RWPE1 (cell line): ENCODE measurements at regions not wholly inside any gene's neighbourhood (a gene's known extent, or its start where the extent isn't known, plus 50 kb on each side); places are given as distances from the start of the nearest gene placed in this dataset.

Source experiments
- CTCF ChIA-PET: fragments of 350-600 bp; sonication (Branson Sonifier 250); formaldehyde crosslinking; extraction: SDS; loops from one replicate; lab custom pipeline; 2021; lab: Yijun Ruan, JAX
- POLR2A ChIA-PET: fragments of 400-600 bp; formaldehyde crosslinking; extraction: SDS; loops from one replicate; lab custom pipeline; 2020; ENCODE audit warnings: antibody characterized with exemption; ENCODE audit not compliant: low non-redundant PET; lab: Yijun Ruan, JAX
- DNase-seq: peaks from one replicate; pipeline ENCODE4 v3.0.0; 2012; ENCODE audit warnings: low spot score
- H3K27ac ChIP-seq: fragments of 450-650 bp; 2 replicates; pipeline ENCODE4 v1.5.1; 2017
- TF ChIP-seq, protein P1 (sequence below): fragments of 450-650 bp; conservative IDR thresholded peaks from 2 replicates; pipeline ENCODE4 v1.5.1; 2017; ENCODE audit warnings: low read depth, mild to moderate bottlenecking

GRCh38 chr1:101550581-101550980 is 313.8 kb downstream of the S1PR1 start:
- H3K27ac ChIP-seq: no peak overlapping the region
- CTCF ChIA-PET: interaction anchor here (0.7 kb wide), 1 partner anchor 8 kb away, joined by 3 read pairs; no protein-coding TSS in a partner anchor
- POLR2A ChIA-PET: no interaction called here
- TF ChIP-seq, protein P1, sequence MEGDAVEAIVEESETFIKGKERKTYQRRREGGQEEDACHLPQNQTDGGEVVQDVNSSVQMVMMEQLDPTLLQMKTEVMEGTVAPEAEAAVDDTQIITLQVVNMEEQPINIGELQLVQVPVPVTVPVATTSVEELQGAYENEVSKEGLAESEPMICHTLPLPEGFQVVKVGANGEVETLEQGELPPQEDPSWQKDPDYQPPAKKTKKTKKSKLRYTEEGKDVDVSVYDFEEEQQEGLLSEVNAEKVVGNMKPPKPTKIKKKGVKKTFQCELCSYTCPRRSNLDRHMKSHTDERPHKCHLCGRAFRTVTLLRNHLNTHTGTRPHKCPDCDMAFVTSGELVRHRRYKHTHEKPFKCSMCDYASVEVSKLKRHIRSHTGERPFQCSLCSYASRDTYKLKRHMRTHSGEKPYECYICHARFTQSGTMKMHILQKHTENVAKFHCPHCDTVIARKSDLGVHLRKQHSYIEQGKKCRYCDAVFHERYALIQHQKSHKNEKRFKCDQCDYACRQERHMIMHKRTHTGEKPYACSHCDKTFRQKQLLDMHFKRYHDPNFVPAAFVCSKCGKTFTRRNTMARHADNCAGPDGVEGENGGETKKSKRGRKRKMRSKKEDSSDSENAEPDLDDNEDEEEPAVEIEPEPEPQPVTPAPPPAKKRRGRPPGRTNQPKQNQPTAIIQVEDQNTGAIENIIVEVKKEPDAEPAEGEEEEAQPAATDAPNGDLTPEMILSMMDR: no peak
- no peak for DNase-seq

DNA sequence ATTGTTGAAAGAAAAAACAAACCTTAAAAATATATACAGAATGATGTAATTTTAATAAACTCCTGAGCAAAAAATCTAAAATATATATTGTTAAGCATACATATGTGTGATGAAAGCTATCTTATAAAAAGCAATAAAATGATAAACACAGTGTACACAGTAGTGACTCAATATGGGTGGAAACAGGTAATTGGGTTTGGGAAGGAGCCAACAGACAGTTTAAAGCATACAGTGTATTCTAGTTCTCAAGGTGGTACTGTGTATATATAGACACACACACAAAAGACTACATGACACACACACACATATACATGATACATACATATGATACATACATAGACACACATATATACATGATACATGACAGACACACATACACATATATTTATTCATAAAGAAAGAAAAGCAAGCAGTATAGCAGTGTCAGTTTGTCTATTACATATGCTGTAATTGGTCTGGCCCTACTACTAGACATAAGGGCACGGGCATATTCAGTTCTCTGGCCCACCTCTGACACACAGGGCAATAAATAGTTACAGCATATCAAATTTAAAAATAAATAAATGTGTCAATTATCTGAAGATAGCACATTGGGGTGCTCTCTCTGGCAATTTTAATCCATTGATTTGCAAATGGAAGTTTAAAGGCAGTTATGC is 330.2 kb downstream of the S1PR1 start:
- ChIA-PET POLR2A (no interaction called here), CTCF (no interaction called here)
- no peak overlapping the region for H3K27ac ChIP-seq
- TF ChIP-seq, protein P1: no peak
- DNase-seq: no peak

GRCh38 chr1:101567582-101568189 is 330.9 kb downstream of the S1PR1 start:
- CTCF ChIA-PET: interaction anchor here (0.7 kb wide), 1 partner anchor 1318 kb away, joined by 3 read pairs; no protein-coding TSS in a partner anchor
- POLR2A ChIA-PET: no interaction called here
- DNase-seq: peak; percentile 30
- no peak overlapping the region for H3K27ac ChIP-seq
- TF ChIP-seq, protein P1: peak; percentile 90

GRCh38 chr1:101587741-101588140 is 350.9 kb downstream of the S1PR1 start:
- no peak overlapping the region for H3K27ac ChIP-seq
- POLR2A ChIA-PET: no interaction called here
- CTCF ChIA-PET: no interaction called here
- DNase-seq: no peak
- TF ChIP-seq, protein P1: no peak

- no peak for DNase-seq
- CTCF ChIA-PET: no interaction called here
- TF ChIP-seq, protein P1: no peak
- H3K27ac ChIP-seq: no peak overlapping the region
- POLR2A ChIA-PET: no interaction called here
Measured at GRCh38 chr1:101588677-101589076, 351.9 kb downstream of the S1PR1 start.

DNA sequence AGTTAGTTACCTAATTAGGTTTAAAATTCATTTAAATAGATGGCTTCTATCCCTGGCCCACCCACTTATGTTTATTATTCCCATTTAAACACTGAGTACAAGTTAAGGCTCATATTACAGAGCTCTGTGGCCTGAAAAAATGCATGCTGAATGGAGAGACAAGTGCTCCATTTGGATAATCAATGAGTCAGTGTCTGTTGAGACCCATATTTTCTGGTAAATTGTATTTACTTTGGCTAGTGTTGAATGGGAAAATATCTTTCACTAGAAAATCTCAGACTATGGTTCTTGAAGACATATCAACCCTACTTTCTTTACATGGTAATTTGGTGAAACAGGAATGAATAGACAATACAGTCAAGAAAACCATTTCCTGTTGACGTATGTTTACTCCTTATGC is 356.0 kb downstream of the S1PR1 start:
- TF ChIP-seq, protein P1: no peak
- ChIA-PET CTCF (no interaction called here), POLR2A (no interaction called here)
- H3K27ac ChIP-seq: no peak overlapping the region
- no peak for DNase-seq
